HCT116 (cell line): ENCODE measurements at regions not wholly inside any gene's neighbourhood (a gene's known extent, or its start where the extent isn't known, plus 50 kb on each side); places are given as distances from the start of the nearest gene placed in this dataset.

Experiments used
- ATAC-seq: fragments of 200-7000 bp; cut with Tn5 transposase; 2 replicates; pipeline ENCODE4 v1.9.1; 2020; ENCODE audit warnings: mild to moderate bottlenecking, moderate library complexity
- BruUV-seq: library from RNA; stranded (reverse); fragments of 400-500 nt; replicated peaks from 2 replicates; lab custom pipeline; 2021; lab: Mats Ljungman, UMichigan
- CTCF ChIA-PET: fragments of 300-600 bp; sonication (Branson Sonifier 250); formaldehyde crosslinking; loops from one replicate; lab custom pipeline; 2021; ENCODE audit warnings: antibody characterized with exemption; lab: Charles Lee
- POLR2A ChIA-PET: fragments of 300-600, 350-600 bp; sonication (Branson Sonifier 250); formaldehyde crosslinking; loops from one replicate; lab custom pipeline; 2021; ENCODE audit warnings: antibody characterized with exemption; lab: Charles Lee
- RAD21 ChIA-PET, 2 experiments: fragments of 300-600 bp; sonication (Branson Sonifier 250); formaldehyde crosslinking; loops; one replicate each; lab custom pipeline; 2023; ENCODE audit warnings: low total read pairs in 2 of 2; ENCODE audit not compliant: uncharacterized antibody in 2 of 2, unreplicated experiment in 2 of 2, low non-redundant PET in 1 of 2; lab: Charles Lee
- DNase-seq: peaks from one replicate; pipeline ENCODE4 v3.0.0-alpha.2; 2010; ENCODE audit warnings: low read depth, low spot score
- H2AFZ ChIP-seq: fragments of 200-600 bp; shearing (Covaris generic), sonication (generic); 2 replicates; pipeline ENCODE4 v1.6.1; 2017; ENCODE audit warnings: low read depth, mixed run types, mixed read lengths, antibody characterized with exemption, low read length; ENCODE audit not compliant: poor library complexity, severe bottlenecking
- H3K27ac ChIP-seq: 2 replicates; pipeline ENCODE4 v1.5.1; 2012; ENCODE audit warnings: low read depth, low read length
- H3K27me3 ChIP-seq: fragments of 200-600 bp; sonication (generic); 2 replicates; pipeline ENCODE4 v1.6.1; 2016; ENCODE audit warnings: mixed run types, low read length, mixed read lengths; ENCODE audit not compliant: insufficient read depth
- H3K36me3 ChIP-seq, 2 experiments: fragments of 200-500 bp in 1 of 2; fragments of 200-600 bp in 1 of 2; sonication (Bioruptor generic) in 1 of 2; sonication (generic) in 1 of 2; 2 replicates each; pipeline versions ENCODE4 v1.5.1 to v1.6.1; 2014 to 2016; ENCODE audit warnings: low read length in 2 of 2, inconsistent platforms in 1 of 2, mixed read lengths in 1 of 2, mixed run types in 1 of 2; ENCODE audit not compliant: insufficient read depth in 2 of 2, control insufficient read depth in 1 of 2
- H3K4me1 ChIP-seq, 2 experiments: fragments of 200-600 bp in 1 of 2; sonication (generic) in 1 of 2; 2 replicates each; pipeline versions ENCODE4 v1.5.1 to v1.6.1; 2012 to 2017; ENCODE audit warnings: low read length in 2 of 2, inconsistent platforms in 1 of 2, mild to moderate bottlenecking in 1 of 2, mixed read lengths in 1 of 2, mixed run types in 1 of 2, moderate library complexity in 1 of 2; ENCODE audit not compliant: insufficient read depth in 2 of 2, control insufficient read depth in 1 of 2
- H3K4me2 ChIP-seq: fragments of 200-600 bp; sonication (generic); 2 replicates; pipeline ENCODE4 v1.6.1; 2017; ENCODE audit warnings: mixed run types, low read length, mixed read lengths
- H3K4me3 ChIP-seq, 2 experiments: fragments of 200-600 bp in 1 of 2; sonication (generic) in 1 of 2; replicated peaks in 1 of 2; 2 replicates each; pipeline ENCODE4 v1.5.1; 2011 to 2016; ENCODE audit warnings: low read length in 2 of 2, control low read depth in 1 of 2, low read depth in 1 of 2, mild to moderate bottlenecking in 1 of 2, mixed read lengths in 1 of 2, mixed run types in 1 of 2
- H3K79me2 ChIP-seq: fragments of 200-600 bp; sonication (generic); 2 replicates; pipeline ENCODE4 v1.6.1; 2017; ENCODE audit warnings: mild to moderate bottlenecking, mixed run types, low read length, moderate library complexity, mixed read lengths; ENCODE audit not compliant: insufficient read depth
- H3K9ac ChIP-seq: fragments of 200-600 bp; sonication (generic); 2 replicates; pipeline ENCODE4 v1.6.1; 2016; ENCODE audit warnings: low read length, mixed read lengths
- H3K9me2 ChIP-seq: fragments of 200-600 bp; sonication (generic), shearing (Covaris generic); 2 replicates; pipeline ENCODE4 v1.6.1; 2017; ENCODE audit warnings: mixed run types, mild to moderate bottlenecking, moderate library complexity; ENCODE audit not compliant: insufficient read depth
- H3K9me3 ChIP-seq, 2 experiments: fragments of 200-500 bp in 1 of 2; fragments of 200-600 bp in 1 of 2; sonication (Bioruptor generic) in 1 of 2; sonication (generic) in 1 of 2; 2 replicates each; pipeline ENCODE4 v1.6.1; 2014 to 2017; ENCODE audit warnings: low read length in 2 of 2, mixed read lengths in 2 of 2, inconsistent platforms in 1 of 2, low read depth in 1 of 2, mild to moderate bottlenecking in 1 of 2, mixed run types in 1 of 2, moderate library complexity in 1 of 2; ENCODE audit not compliant: control insufficient read depth in 1 of 2, insufficient read depth in 1 of 2
- H4K20me1 ChIP-seq: fragments of 200-600 bp; sonication (generic), shearing (Covaris generic); 2 replicates; pipeline ENCODE4 v1.6.1; 2017; ENCODE audit warnings: mixed run types, mild to moderate bottlenecking, moderate library complexity; ENCODE audit not compliant: insufficient read depth
- CBX3 ChIP-seq: IDR thresholded peaks from 2 replicates; pipeline ENCODE4 v1.6.1; 2012; ENCODE audit warnings: low read depth
- CEBPB ChIP-seq: IDR thresholded peaks from 2 replicates; pipeline ENCODE4 v1.6.1; 2012; ENCODE audit warnings: low read depth
- ELF1 ChIP-seq: IDR thresholded peaks from 2 replicates; pipeline ENCODE4 v1.6.1; 2012; ENCODE audit warnings: low read depth, borderline replicate concordance
- FOSL1 ChIP-seq: IDR thresholded peaks from 2 replicates; pipeline ENCODE4 v1.6.1; 2012; ENCODE audit warnings: low read depth
- JUND ChIP-seq: IDR thresholded peaks from 2 replicates; pipeline ENCODE4 v1.6.1; 2012
- POLR2A ChIP-seq: IDR thresholded peaks from 2 replicates; pipeline ENCODE4 v1.7.0; 2011; ENCODE audit warnings: borderline replicate concordance; ENCODE audit not compliant: insufficient read depth, insufficient read length; ENCODE audit errors: extremely low read depth
- RAD21 ChIP-seq: IDR thresholded peaks from 2 replicates; pipeline ENCODE4 v1.6.1; 2012; ENCODE audit warnings: low read depth, mild to moderate bottlenecking
- SIN3A ChIP-seq: IDR thresholded peaks from 2 replicates; pipeline ENCODE4 v1.6.1; 2012; ENCODE audit warnings: low read depth
- SRF ChIP-seq: IDR thresholded peaks from 2 replicates; pipeline ENCODE4 v1.6.1; 2012; ENCODE audit warnings: low read depth
- intact Hi-C: fragments of 100-400 bp; cut with micrococcal nuclease; formaldehyde crosslinking; loops from 2 replicates; pipeline ENCODE4 v1.10.0; 2022
- TF ChIP-seq, protein P1 (sequence below): IDR thresholded peaks from 2 replicates; pipeline ENCODE4 v1.6.1; 2011; ENCODE audit warnings: mild to moderate bottlenecking, low read length, moderate library complexity; ENCODE audit not compliant: insufficient replicate concordance; ENCODE audit errors: extremely low read depth
- TF ChIP-seq, protein P2 (sequence below): IDR thresholded peaks from 2 replicates; pipeline ENCODE4 v1.6.1; 2012
- TF ChIP-seq, protein P3 (sequence below): IDR thresholded peaks from 2 replicates; pipeline ENCODE4 v1.6.1; 2012

DNA sequence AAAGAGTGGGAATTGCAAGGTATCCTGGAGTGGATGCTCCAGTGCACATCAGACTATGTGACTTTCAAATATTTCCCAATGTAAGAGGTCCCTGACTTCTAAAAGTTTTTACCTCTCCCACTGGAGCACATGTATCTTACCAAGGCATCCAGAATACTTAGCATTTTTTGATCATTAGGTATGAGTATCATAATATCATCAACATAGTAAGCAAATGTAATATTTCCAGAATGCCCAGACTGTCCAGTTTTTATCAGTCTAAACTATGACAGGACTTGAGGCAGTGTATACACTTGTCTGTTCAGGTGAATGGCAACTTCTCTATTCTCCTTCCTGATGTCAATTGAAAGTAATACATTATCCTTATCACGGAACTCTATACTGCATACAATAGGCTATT is 924.6 kb upstream of the GJE1 start:
- Histone ChIP-seq H3K27ac (no peak overlapping the region), H3K79me2 (no peaks in the 10 kb centered on the region), H3K9me2 (no peaks in the 10 kb centered on the region)
- BruUV-seq, result no TSS peak
- TF ChIP-seq CBX3, result no peak
- no peak for TF ChIP-seq SRF
- TF ChIP-seq, protein P1, sequence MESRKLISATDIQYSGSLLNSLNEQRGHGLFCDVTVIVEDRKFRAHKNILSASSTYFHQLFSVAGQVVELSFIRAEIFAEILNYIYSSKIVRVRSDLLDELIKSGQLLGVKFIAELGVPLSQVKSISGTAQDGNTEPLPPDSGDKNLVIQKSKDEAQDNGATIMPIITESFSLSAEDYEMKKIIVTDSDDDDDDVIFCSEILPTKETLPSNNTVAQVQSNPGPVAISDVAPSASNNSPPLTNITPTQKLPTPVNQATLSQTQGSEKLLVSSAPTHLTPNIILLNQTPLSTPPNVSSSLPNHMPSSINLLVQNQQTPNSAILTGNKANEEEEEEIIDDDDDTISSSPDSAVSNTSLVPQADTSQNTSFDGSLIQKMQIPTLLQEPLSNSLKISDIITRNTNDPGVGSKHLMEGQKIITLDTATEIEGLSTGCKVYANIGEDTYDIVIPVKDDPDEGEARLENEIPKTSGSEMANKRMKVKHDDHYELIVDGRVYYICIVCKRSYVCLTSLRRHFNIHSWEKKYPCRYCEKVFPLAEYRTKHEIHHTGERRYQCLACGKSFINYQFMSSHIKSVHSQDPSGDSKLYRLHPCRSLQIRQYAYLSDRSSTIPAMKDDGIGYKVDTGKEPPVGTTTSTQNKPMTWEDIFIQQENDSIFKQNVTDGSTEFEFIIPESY, result no peak
- TF ChIP-seq, protein P2, sequence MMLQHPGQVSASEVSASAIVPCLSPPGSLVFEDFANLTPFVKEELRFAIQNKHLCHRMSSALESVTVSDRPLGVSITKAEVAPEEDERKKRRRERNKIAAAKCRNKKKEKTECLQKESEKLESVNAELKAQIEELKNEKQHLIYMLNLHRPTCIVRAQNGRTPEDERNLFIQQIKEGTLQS, result no peak
- no peak for TF ChIP-seq SIN3A
- TF ChIP-seq RAD21, result no peak
- TF ChIP-seq POLR2A, result no peak
- no peak for TF ChIP-seq CEBPB
- TF ChIP-seq, protein P3, sequence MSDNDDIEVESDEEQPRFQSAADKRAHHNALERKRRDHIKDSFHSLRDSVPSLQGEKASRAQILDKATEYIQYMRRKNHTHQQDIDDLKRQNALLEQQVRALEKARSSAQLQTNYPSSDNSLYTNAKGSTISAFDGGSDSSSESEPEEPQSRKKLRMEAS, result no peak
- no peak for TF ChIP-seq JUND
- no peak for TF ChIP-seq ELF1
- no peak for TF ChIP-seq FOSL1
- TF ChIP-seq, all 23 proteins: peak for 0
- peaks cover 5 to 11% of the 10 kb centered on the region in 2 experiments; a peak in 3 of 4 replicates for H3K4me1 ChIP-seq
- ATAC-seq (no peak), DNase-seq (no peak)
- H3K9me3 ChIP-seq, result no peaks in the 10 kb centered on the region
- POLR2A ChIA-PET, result interaction anchor here (0.5 kb wide), 1 partner anchor 169 kb away, joined by 3 read pairs; no protein-coding TSS in a partner anchor
- CTCF ChIA-PET, result no interaction called here
- no peak overlapping the region for H3K9ac ChIP-seq
- no peak overlapping the region for H2AFZ ChIP-seq
- H4K20me1 ChIP-seq, result no peaks in the 10 kb centered on the region
- no peak overlapping the region for H3K4me3 ChIP-seq
- no peaks in the 10 kb centered on the region for H3K36me3 ChIP-seq
- intact Hi-C loops, result no loop called here
- RAD21 ChIA-PET, result no interaction called here
- H3K27me3 ChIP-seq, result no peaks in the 10 kb centered on the region
- H3K4me2 ChIP-seq, result no peak overlapping the region
